Mucosa of stomach (tissue), 1 donor: ENCODE measurements at regions not wholly inside any gene's neighbourhood (a gene's known extent, or its start where the extent isn't known, plus 50 kb on each side); places are given as distances from the start of the nearest gene placed in this dataset.
"Not testable (repeated sequence)": the region's sequence is repeated elsewhere in the genome, so short reads cannot be mapped to it uniquely, and the experiment has no call there.

Source experiments
- H3K27me3 ChIP-seq: one replicate; pipeline ENCODE4 v1.7.0; 2013; ENCODE audit warnings: mild to moderate bottlenecking, low read length; ENCODE audit not compliant: control insufficient read depth, insufficient read depth
- H3K36me3 ChIP-seq: one replicate; pipeline ENCODE4 v1.7.0; 2013; ENCODE audit warnings: low read length; ENCODE audit not compliant: control insufficient read depth, insufficient read depth
- H3K4me1 ChIP-seq: one replicate; pipeline ENCODE4 v1.7.0; 2013; ENCODE audit warnings: mild to moderate bottlenecking, low read length; ENCODE audit not compliant: control insufficient read depth, insufficient read depth
- H3K4me3 ChIP-seq: one replicate; pipeline ENCODE4 v1.7.0; 2013; ENCODE audit warnings: low read length
- H3K9ac ChIP-seq: one replicate; pipeline ENCODE4 v1.7.0; 2013; ENCODE audit warnings: mild to moderate bottlenecking, low read length, moderate library complexity
- H3K9me3 ChIP-seq: one replicate; pipeline ENCODE4 v1.7.0; 2013; ENCODE audit warnings: mild to moderate bottlenecking, low read length, moderate library complexity; ENCODE audit not compliant: control insufficient read depth
- donor health status: Pancreatic carcinoma.

GRCh38 chr1:82776730-82777129 lies 976.0 kb downstream of the ADGRL2 start:
- not testable (repeated sequence) for H3K4me1 ChIP-seq, H3K36me3 ChIP-seq, H3K9me3 ChIP-seq, H3K27me3 ChIP-seq, H3K9ac ChIP-seq, H3K4me3 ChIP-seq

GRCh38 chr1:82775406-82776000 lies 974.8 kb downstream of the ADGRL2 start:
- H3K36me3 ChIP-seq, result no peaks in the 10 kb centered on the region
- no peak overlapping the region for H3K9ac ChIP-seq
- H3K9me3 ChIP-seq, result no peaks in the 10 kb centered on the region
- no peak overlapping the region for H3K4me3 ChIP-seq
- H3K27me3 ChIP-seq, result no peaks in the 10 kb centered on the region
- H3K4me1 ChIP-seq, result no peaks in the 10 kb centered on the region

GRCh38 chr1:82762829-82763532 lies 962.2 kb downstream of the ADGRL2 start:
- Histone ChIP-seq H3K4me3 (no peak overlapping the region), H3K4me1 (no peaks in the 10 kb centered on the region), H3K27me3 (no peaks in the 10 kb centered on the region), H3K9me3 (no peaks in the 10 kb centered on the region), H3K36me3 (no peaks in the 10 kb centered on the region), H3K9ac (no peak overlapping the region)

GRCh38 chr1:82759035-82759434 lies 958.3 kb downstream of the ADGRL2 start:
- H3K27me3 ChIP-seq, result no peaks in the 10 kb centered on the region
- H3K9me3 ChIP-seq, result no peaks in the 10 kb centered on the region
- no peaks in the 10 kb centered on the region for H3K4me1 ChIP-seq

GRCh38 chr1:82755671-82756070 lies 954.9 kb downstream of the ADGRL2 start:
- H3K4me1 ChIP-seq, result no peaks in the 10 kb centered on the region
- no peaks in the 10 kb centered on the region for H3K9me3 ChIP-seq

More at GRCh38 chr1:82759035-82759434, 958.3 kb downstream of the ADGRL2 start:
- H3K36me3 ChIP-seq, result no peaks in the 10 kb centered on the region
- H3K4me3 ChIP-seq, result no peak overlapping the region
- no peak overlapping the region for H3K9ac ChIP-seq

GRCh38 chr1:82755191-82755590 lies 954.5 kb downstream of the ADGRL2 start:
- H3K9ac ChIP-seq, result no peak overlapping the region
- H3K4me1 ChIP-seq, result no peaks in the 10 kb centered on the region
- H3K27me3 ChIP-seq, result no peaks in the 10 kb centered on the region
- H3K9me3 ChIP-seq, result no peaks in the 10 kb centered on the region
- H3K4me3 ChIP-seq, result no peak overlapping the region
- no peaks in the 10 kb centered on the region for H3K36me3 ChIP-seq

More at GRCh38 chr1:82755671-82756070, 954.9 kb downstream of the ADGRL2 start:
- Histone ChIP-seq H3K9ac (no peak overlapping the region), H3K36me3 (no peaks in the 10 kb centered on the region), H3K4me3 (no peak overlapping the region), H3K27me3 (no peaks in the 10 kb centered on the region)

GRCh38 chr1:82752046-82752445 lies 951.3 kb downstream of the ADGRL2 start:
- Histone ChIP-seq H3K27me3 (no peaks in the 10 kb centered on the region), H3K4me3 (no peak overlapping the region)

GRCh38 chr1:82733645-82734044 lies 932.9 kb downstream of the ADGRL2 start:
- H3K4me1 ChIP-seq, result no peaks in the 10 kb centered on the region
- no peak overlapping the region for H3K9ac ChIP-seq
- no peaks in the 10 kb centered on the region for H3K27me3 ChIP-seq
- no peak overlapping the region for H3K4me3 ChIP-seq
- no peaks in the 10 kb centered on the region for H3K9me3 ChIP-seq
- no peaks in the 10 kb centered on the region for H3K36me3 ChIP-seq

More at GRCh38 chr1:82752046-82752445, 951.3 kb downstream of the ADGRL2 start:
- Histone ChIP-seq H3K36me3 (no peaks in the 10 kb centered on the region), H3K9me3 (no peaks in the 10 kb centered on the region), H3K9ac (no peak overlapping the region), H3K4me1 (no peaks in the 10 kb centered on the region)

GRCh38 chr1:82731216-82731615 lies 930.5 kb downstream of the ADGRL2 start:
- Histone ChIP-seq H3K4me1 (no peaks in the 10 kb centered on the region), H3K36me3 (no peaks in the 10 kb centered on the region), H3K4me3 (no peak overlapping the region), H3K9ac (no peak overlapping the region), H3K9me3 (no peaks in the 10 kb centered on the region), H3K27me3 (no peaks in the 10 kb centered on the region)

- Histone ChIP-seq H3K4me3 (no peak overlapping the region), H3K9me3 (no peaks in the 10 kb centered on the region), H3K27me3 (no peaks in the 10 kb centered on the region), H3K36me3 (no peaks in the 10 kb centered on the region), H3K4me1 (no peaks in the 10 kb centered on the region), H3K9ac (no peak overlapping the region)
Measured at GRCh38 chr1:82728206-82728605, 927.5 kb downstream of the ADGRL2 start.

GRCh38 chr1:82724246-82724645 lies 923.5 kb downstream of the ADGRL2 start:
- Histone ChIP-seq H3K36me3 (no peaks in the 10 kb centered on the region), H3K4me1 (no peaks in the 10 kb centered on the region), H3K4me3 (no peak overlapping the region), H3K27me3 (no peaks in the 10 kb centered on the region), H3K9ac (no peak overlapping the region), H3K9me3 (no peaks in the 10 kb centered on the region)

GRCh38 chr1:82722608-82723007 lies 921.9 kb downstream of the ADGRL2 start:
- Histone ChIP-seq H3K9ac (no peak overlapping the region), H3K4me1 (no peaks in the 10 kb centered on the region), H3K9me3 (no peaks in the 10 kb centered on the region), H3K4me3 (no peak overlapping the region), H3K27me3 (no peaks in the 10 kb centered on the region), H3K36me3 (no peaks in the 10 kb centered on the region)
